CD14-positive monocyte (primary cell): ENCODE measurements at regions not wholly inside any gene's neighbourhood (a gene's known extent, or its start where the extent isn't known, plus 50 kb on each side); places are given as distances from the start of the nearest gene placed in this dataset.

ENCODE experiments used
- DNase-seq, 3 donors: peaks; one replicate each; pipeline ENCODE4 v3.0.0-alpha.2; 2011 to 2022
- H2AFZ ChIP-seq: 2 replicates; pipeline ENCODE4 v1.6.0; 2012; ENCODE audit warnings: mild to moderate bottlenecking, low read depth, low read length, inconsistent platforms; ENCODE audit not compliant: insufficient read depth, poor library complexity, severe bottlenecking
- H3K27ac ChIP-seq, 2 donors: 1 replicate in 1 of 2; 2 replicates in 1 of 2; pipeline ENCODE4 v1.5.1; 2012 to 2013; ENCODE audit warnings: low read length in 2 of 2, control low read depth in 1 of 2, inconsistent platforms in 1 of 2, low read depth in 1 of 2, mild to moderate bottlenecking in 1 of 2
- H3K27me3 ChIP-seq, 2 donors: one replicate each; pipeline versions ENCODE4 v1.6.0 to v1.6.1; 2011 to 2013; ENCODE audit warnings: low read length in 2 of 2; ENCODE audit not compliant: control insufficient read depth in 2 of 2, insufficient read depth in 2 of 2
- H3K36me3 ChIP-seq, 2 donors: replicated peaks in 1 of 2; 1 replicate in 1 of 2; 2 replicates in 1 of 2; pipeline versions ENCODE4 v1.5.1 to v1.6.1; 2012 to 2013; ENCODE audit warnings: low read length in 2 of 2, control low read depth in 1 of 2, inconsistent platforms in 1 of 2, mild to moderate bottlenecking in 1 of 2; ENCODE audit not compliant: insufficient read depth in 2 of 2, control insufficient read depth in 1 of 2
- H3K4me1 ChIP-seq, 2 donors: 1 replicate in 1 of 2; 2 replicates in 1 of 2; pipeline versions ENCODE4 v1.5.1 to v1.6.1; 2012 to 2013; ENCODE audit warnings: low read length in 2 of 2, control low read depth in 1 of 2, inconsistent platforms in 1 of 2, mild to moderate bottlenecking in 1 of 2, moderate library complexity in 1 of 2; ENCODE audit not compliant: insufficient read depth in 2 of 2, control insufficient read depth in 1 of 2
- H3K4me2 ChIP-seq: replicated peaks from 2 replicates; pipeline ENCODE3; 2012; ENCODE audit warnings: low read length, moderate library complexity, mild to moderate bottlenecking; ENCODE audit not compliant: poor library complexity, severe bottlenecking; ENCODE audit errors: extremely low read depth
- H3K4me3 ChIP-seq, 3 experiments: fragments of 200-600 bp in 1 of 3; sonication (generic) in 1 of 3; replicated peaks in 1 of 3; 1 replicate in 2 of 3; 2 replicates in 1 of 3; pipeline ENCODE4 v1.5.1; 2011 to 2013; ENCODE audit warnings: low read length in 3 of 3, mild to moderate bottlenecking in 3 of 3, control low read depth in 2 of 3, low read depth in 2 of 3, inconsistent platforms in 1 of 3, moderate library complexity in 1 of 3
- H3K79me2 ChIP-seq: 2 replicates; pipeline ENCODE4 v1.6.0; 2012; ENCODE audit warnings: mild to moderate bottlenecking, control low read depth, inconsistent platforms, low read length, moderate library complexity; ENCODE audit not compliant: insufficient read depth
- H3K9ac ChIP-seq: 2 replicates; pipeline ENCODE4 v1.6.0; 2017; ENCODE audit warnings: low read length, mild to moderate bottlenecking; ENCODE audit not compliant: insufficient read depth, poor library complexity, severe bottlenecking
- H3K9me3 ChIP-seq, 2 donors: replicated peaks in 1 of 2; 1 replicate in 1 of 2; 2 replicates in 1 of 2; pipeline versions ENCODE4 v1.5.1 to v1.6.1; 2012 to 2013; ENCODE audit warnings: low read length in 2 of 2, control low read depth in 1 of 2; ENCODE audit not compliant: control insufficient read depth in 1 of 2, insufficient read depth in 1 of 2
- H4K20me1 ChIP-seq: 2 replicates; pipeline ENCODE4 v1.6.0; 2012; ENCODE audit warnings: mild to moderate bottlenecking, low read length, control low read depth, moderate library complexity; ENCODE audit not compliant: insufficient read depth
- H3K27ac Mint-ChIP-seq, 7 donors: one replicate each; pipeline ENCODE4 v1.8.0; 2020; ENCODE audit warnings: mild to moderate bottlenecking in 7 of 7, mixed read lengths in 7 of 7, moderate library complexity in 6 of 7, inconsistent platforms in 2 of 7
- H3K27me3 Mint-ChIP-seq, 3 donors: one replicate each; pipeline ENCODE4 v1.8.0; 2021 to 2022; ENCODE audit warnings: low read depth in 3 of 3, mild to moderate bottlenecking in 3 of 3, mixed read lengths in 3 of 3, moderate library complexity in 3 of 3, inconsistent platforms in 1 of 3
- H3K36me3 Mint-ChIP-seq, 2 donors: one replicate each; pipeline ENCODE4 v1.8.0; 2020; ENCODE audit warnings: mixed read lengths in 2 of 2, inconsistent platforms in 1 of 2, mild to moderate bottlenecking in 1 of 2
- H3K4me1 Mint-ChIP-seq: one replicate; pipeline ENCODE4 v1.8.0; 2020; ENCODE audit warnings: mild to moderate bottlenecking, mixed read lengths
- H3K4me3 Mint-ChIP-seq, 2 donors: one replicate each; pipeline ENCODE4 v1.8.0; 2020; ENCODE audit warnings: mild to moderate bottlenecking in 2 of 2, mixed read lengths in 2 of 2, moderate library complexity in 1 of 2
- H3K9me3 Mint-ChIP-seq, 7 donors: one replicate each; pipeline ENCODE4 v1.8.0; 2020 to 2022; ENCODE audit warnings: mixed read lengths in 7 of 7, mild to moderate bottlenecking in 6 of 7, moderate library complexity in 6 of 7, inconsistent platforms in 2 of 7
- WGBS: methylation state at CpG from one replicate; pipeline ENCODE4 v1.1.5; 2013; ENCODE audit warnings: missing lambda C conversion rate; ENCODE audit not compliant: insufficient coverage; 5-methylcytosine and 5-hydroxymethylcytosine counted together
- intact Hi-C, 2 donors: fragments of 100-400 bp; cut with micrococcal nuclease; formaldehyde crosslinking; loops; one replicate each; pipeline versions ENCODE4 v1.15.0 to v1.15.1; 2023
- TF ChIP-seq, protein P1 (sequence below): fragments of 200-600 bp; IDR thresholded peaks from one replicate; pipeline ENCODE4 v1.8.0; 2022; ENCODE audit warnings: antibody characterized with exemption, mild to moderate bottlenecking

DNA sequence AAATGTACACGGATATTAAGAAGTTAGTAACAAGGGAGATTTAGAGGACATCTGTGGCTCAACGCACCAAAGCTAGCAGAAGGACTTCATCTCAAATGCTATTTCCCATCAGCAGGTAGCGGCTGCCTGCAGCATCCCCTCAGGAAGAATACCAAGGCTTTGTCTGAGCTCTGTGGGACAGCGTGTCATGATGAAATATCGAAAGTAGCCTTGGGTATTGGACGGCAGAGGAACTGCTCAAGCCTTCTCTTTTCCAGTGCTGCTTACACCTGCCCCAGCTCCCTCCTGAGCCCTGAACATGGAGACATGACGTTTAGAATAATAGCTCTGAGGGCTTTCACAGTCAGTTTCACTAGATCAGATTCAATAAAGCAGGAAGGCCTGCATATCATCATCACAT lies 241.6 kb downstream of the SUCLG1 start:
- Histone ChIP-seq H3K36me3 (no peaks in the 10 kb centered on the region), H2AFZ (no peak overlapping the region), H3K79me2 (no peaks in the 10 kb centered on the region), H3K9ac (no peak overlapping the region), H3K27me3 (no peaks in the 10 kb centered on the region), H3K4me2 (no peak overlapping the region), H3K4me1 (no peaks in the 10 kb centered on the region), H3K27ac (no peak overlapping the region), H3K9me3 (no peaks in the 10 kb centered on the region), H3K4me3 (no peak overlapping the region), H4K20me1 (no peaks in the 10 kb centered on the region)
- H3K27me3 Mint-ChIP-seq = peaks cover 0 to 5% (median 0%) of the 10 kb centered on the region in 3 donors
- TF ChIP-seq, protein P1, sequence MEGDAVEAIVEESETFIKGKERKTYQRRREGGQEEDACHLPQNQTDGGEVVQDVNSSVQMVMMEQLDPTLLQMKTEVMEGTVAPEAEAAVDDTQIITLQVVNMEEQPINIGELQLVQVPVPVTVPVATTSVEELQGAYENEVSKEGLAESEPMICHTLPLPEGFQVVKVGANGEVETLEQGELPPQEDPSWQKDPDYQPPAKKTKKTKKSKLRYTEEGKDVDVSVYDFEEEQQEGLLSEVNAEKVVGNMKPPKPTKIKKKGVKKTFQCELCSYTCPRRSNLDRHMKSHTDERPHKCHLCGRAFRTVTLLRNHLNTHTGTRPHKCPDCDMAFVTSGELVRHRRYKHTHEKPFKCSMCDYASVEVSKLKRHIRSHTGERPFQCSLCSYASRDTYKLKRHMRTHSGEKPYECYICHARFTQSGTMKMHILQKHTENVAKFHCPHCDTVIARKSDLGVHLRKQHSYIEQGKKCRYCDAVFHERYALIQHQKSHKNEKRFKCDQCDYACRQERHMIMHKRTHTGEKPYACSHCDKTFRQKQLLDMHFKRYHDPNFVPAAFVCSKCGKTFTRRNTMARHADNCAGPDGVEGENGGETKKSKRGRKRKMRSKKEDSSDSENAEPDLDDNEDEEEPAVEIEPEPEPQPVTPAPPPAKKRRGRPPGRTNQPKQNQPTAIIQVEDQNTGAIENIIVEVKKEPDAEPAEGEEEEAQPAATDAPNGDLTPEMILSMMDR = no peak
- no peak overlapping the region for H3K4me3 Mint-ChIP-seq
- peaks cover 0 to 5% (median 2%) of the 10 kb centered on the region in 7 donors for H3K9me3 Mint-ChIP-seq
- H3K4me1 Mint-ChIP-seq = no peaks in the 10 kb centered on the region
- intact Hi-C loops = no loop called here
- no peak for DNase-seq
- no peaks in the 10 kb centered on the region for H3K36me3 Mint-ChIP-seq
- no peak overlapping the region for H3K27ac Mint-ChIP-seq
- 90% methylated on average over 7 of the region's 7 CpGs for WGBS

DNA sequence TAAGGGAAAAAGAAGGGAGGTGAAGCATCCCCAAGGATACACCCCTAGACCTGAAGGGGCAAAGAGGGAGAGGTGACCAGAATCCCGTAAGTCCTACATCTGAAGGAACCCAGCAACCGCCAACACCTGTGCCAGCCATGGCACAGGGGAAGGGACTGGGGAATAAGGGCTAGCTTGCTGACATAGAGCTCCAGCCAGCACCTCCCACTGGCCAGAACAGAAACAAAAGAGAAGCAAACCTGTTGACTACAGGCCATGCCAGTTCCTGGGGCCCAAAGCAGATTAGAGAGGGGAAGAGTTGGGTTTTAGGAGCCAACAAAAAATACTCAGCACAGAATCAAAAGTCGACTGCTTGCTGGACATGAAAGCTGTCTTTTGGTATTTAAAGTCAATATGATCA lies 244.6 kb downstream of the SUCLG1 start:
- Mint-ChIP-seq H3K9me3 (peaks cover 0 to 2% (median 0%) of the 10 kb centered on the region in 7 donors), H3K36me3 (no peaks in the 10 kb centered on the region), H3K4me1 (no peaks in the 10 kb centered on the region), H3K4me3 (no peak overlapping the region), H3K27me3 (no peaks in the 10 kb centered on the region), H3K27ac (no peak overlapping the region)
- Histone ChIP-seq H3K27ac (no peak overlapping the region), H3K9me3 (no peaks in the 10 kb centered on the region), H3K27me3 (no peaks in the 10 kb centered on the region), H3K79me2 (no peaks in the 10 kb centered on the region), H3K4me1 (no peaks in the 10 kb centered on the region), H2AFZ (no peak overlapping the region), H4K20me1 (no peaks in the 10 kb centered on the region), H3K36me3 (no peaks in the 10 kb centered on the region), H3K9ac (no peak overlapping the region), H3K4me2 (no peak overlapping the region), H3K4me3 (no peak overlapping the region)
- intact Hi-C loops = no loop called here
- no peak for DNase-seq
- 50% methylated on average over 2 of the region's 3 CpGs for WGBS
- TF ChIP-seq, protein P1 = no peak
